Spleen (tissue), 11 donors: ENCODE measurements at regions not wholly inside any gene's neighbourhood (a gene's known extent, or its start where the extent isn't known, plus 50 kb on each side); places are given as distances from the start of the nearest gene placed in this dataset.

Experiments
- DNase-seq: peaks from one replicate; pipeline ENCODE4 v3.0.0-alpha.2; 2020
- H3K27ac ChIP-seq, 8 donors: fragments of 200-600 bp; sonication (generic) in 7 of 8; 1 replicate in 4 of 8; 2 replicates in 4 of 8; pipeline versions ENCODE4 v1.5.0 to v1.8.0; 2016 to 2021; ENCODE audit warnings: inconsistent platforms in 4 of 8, mild to moderate bottlenecking in 4 of 8, moderate library complexity in 1 of 8
- H3K27me3 ChIP-seq, 7 donors: fragments of 200-600 bp; sonication (generic) in 6 of 7; replicated peaks in 1 of 7; 1 replicate in 4 of 7; 2 replicates in 3 of 7; pipeline versions ENCODE4 v1.5.0 to v1.8.0; 2016 to 2021; ENCODE audit warnings: inconsistent platforms in 3 of 7, mild to moderate bottlenecking in 1 of 7
- H3K36me3 ChIP-seq, 6 donors: fragments of 200-600 bp; sonication (generic) in 5 of 6; 1 replicate in 4 of 6; 2 replicates in 2 of 6; pipeline versions ENCODE4 v1.5.0 to v1.8.0; 2016 to 2021; ENCODE audit warnings: inconsistent platforms in 2 of 6
- H3K4me1 ChIP-seq, 6 donors: fragments of 200-600 bp; sonication (generic) in 5 of 6; 1 replicate in 3 of 6; 2 replicates in 3 of 6; pipeline versions ENCODE4 v1.5.0 to v1.8.0; 2016 to 2021; ENCODE audit warnings: inconsistent platforms in 3 of 6
- H3K4me3 ChIP-seq, 8 donors: fragments of 200-600 bp; sonication (generic) in 7 of 8; 1 replicate in 4 of 8; 2 replicates in 4 of 8; pipeline versions ENCODE4 v1.5.0 to v1.8.0; 2016 to 2021; ENCODE audit warnings: inconsistent platforms in 4 of 8, mild to moderate bottlenecking in 4 of 8, moderate library complexity in 2 of 8
- H3K9me3 ChIP-seq, 8 donors: fragments of 200-600 bp; sonication (generic) in 7 of 8; 1 replicate in 4 of 8; 2 replicates in 4 of 8; pipeline versions ENCODE4 v1.5.0 to v1.8.0; 2016 to 2021; ENCODE audit warnings: inconsistent platforms in 4 of 8
- CTCF ChIP-seq, 11 experiments: fragments of 200-600 bp in 7 of 11; fragments of 450-650 bp in 4 of 11; sonication (generic) in 4 of 11; IDR thresholded peaks in 8 of 11; conservative IDR thresholded peaks in 3 of 11; 1 replicate in 7 of 11; 2 replicates in 4 of 11; pipeline versions ENCODE4 v1.4.0 to v1.8.0; 2016 to 2021; ENCODE audit warnings: antibody characterized with exemption in 11 of 11, inconsistent platforms in 4 of 11, mild to moderate bottlenecking in 1 of 11
- POLR2A ChIP-seq, 3 donors: fragments of 450-650 bp; IDR thresholded peaks; one replicate each; pipeline ENCODE4 v1.5.1; 2017; ENCODE audit warnings: antibody characterized with exemption in 3 of 3, mild to moderate bottlenecking in 1 of 3
- POLR2AphosphoS5 ChIP-seq, 3 donors: sonication (generic); formaldehyde crosslinking; IDR thresholded peaks; one replicate each; pipeline ENCODE4 v1.5.1; 2017; ENCODE audit warnings: antibody characterized with exemption in 3 of 3
- WGBS, 5 donors: extraction: QIAGEN DNeasy Blood & Tissue Kit in 3 of 5; methylation state at CpG; one replicate each; pipeline versions ENCODE4 v1.1.5 to v1.1.7; 2013 to 2018; 5-methylcytosine and 5-hydroxymethylcytosine counted together
- intact Hi-C: fragments of 100-400 bp; cut with DNase I; formaldehyde crosslinking; loops from one replicate; pipeline ENCODE4 v1.15.0; 2023; ENCODE audit warnings: low total_unique reads
- donor health status: healthy with polysubstance abuse.
- donor health status: DM: no; HTN: no; CAD: no; lungs with moderate emphysema.
- donor health status: DM: no; HTN: no; CAD: no.
- donor health status: Bipolar disorder and iron deficiency.
- donor health status: healthy.
- donor health status: DM: no; HTN: no; CAD: no.
- donor health status: DM: yes; HTN: yes; CAD: no.

- intact Hi-C loops = no loop called here
- peaks cover 0 to 7% (median 0%) of the 10 kb centered on the region in 6 donors for H3K4me1 ChIP-seq
- H3K36me3 ChIP-seq = no peaks in the 10 kb centered on the region
- no peak overlapping the region for H3K27ac ChIP-seq
- TF ChIP-seq CTCF (IDR thresholded peaks at IDR 0.05 in 8 of 11, conservative IDR thresholded peaks at IDR 0.05 in 3 of 11) (no peak), POLR2A (IDR thresholded peaks at IDR 0.05) (no peak)
- no peak overlapping the region for H3K4me3 ChIP-seq
- H3K9me3 ChIP-seq = no peaks in the 10 kb centered on the region
- whole genome bisulfite sequencing, 5 donors = 49 to 93% (median 81%) methylated on average over 2 of the region's 2 CpGs
- no peaks in the 10 kb centered on the region for H3K27me3 ChIP-seq
- no peak for DNase-seq
Measured at GRCh38 chr15:67957435-67958132, 96.5 kb upstream of the PIAS1 start.

- intact Hi-C loops = no loop called here
- peak overlapping the region in 6 of 8 donors; percentile 9 to 60 (median 26) for H3K4me3 ChIP-seq
- peaks cover 0 to 16% (median 13%) of the 10 kb centered on the region in 6 donors for H3K4me1 ChIP-seq
Measured at GRCh38 chr15:67967871-67968431, 86.2 kb upstream of the PIAS1 start.

GRCh38 chr15:67968564-67968963, 85.6 kb upstream of the PIAS1 start:
- H3K4me3 ChIP-seq = peak overlapping the region in 5 of 8 donors; percentile 9 to 60 (median 28)

More at GRCh38 chr15:67967871-67968431, 86.2 kb upstream of the PIAS1 start:
- Histone ChIP-seq H3K36me3 (no peaks in the 10 kb centered on the region), H3K27ac (no peak overlapping the region), H3K27me3 (peaks cover 0 to 18% (median 0%) of the 10 kb centered on the region in 7 donors), H3K9me3 (no peaks in the 10 kb centered on the region)
- DNase-seq = peak; percentile 87
- WGBS, 5 donors = 16 to 25% (median 18%) methylated on average over 26 to 30 of the region's 30 CpGs
- TF ChIP-seq POLR2A (IDR thresholded peaks at IDR 0.05) (no peak), POLR2AphosphoS5 (IDR thresholded peaks at IDR 0.05) (peak in 2 of 3 donors; percentile 52 to 57)

GRCh38 chr15:67968966-67969365, 85.1 kb upstream of the PIAS1 start:
- no peak for DNase-seq
- intact Hi-C loops = no loop called here
- H3K27ac ChIP-seq = no peak overlapping the region
- peaks cover 0 to 16% (median 13%) of the 10 kb centered on the region in 6 donors for H3K4me1 ChIP-seq
- no peaks in the 10 kb centered on the region for H3K9me3 ChIP-seq
- H3K36me3 ChIP-seq = no peaks in the 10 kb centered on the region
- peaks cover 0 to 18% (median 0%) of the 10 kb centered on the region in 7 donors for H3K27me3 ChIP-seq
- no peak overlapping the region for H3K4me3 ChIP-seq
- WGBS, 5 donors = 69 to 76% (median 75%) methylated on average over 3 of the region's 3 CpGs
- TF ChIP-seq POLR2AphosphoS5 (IDR thresholded peaks at IDR 0.05) (no peak), CTCF (IDR thresholded peaks at IDR 0.05 in 8 of 11, conservative IDR thresholded peaks at IDR 0.05 in 3 of 11) (no peak), POLR2A (IDR thresholded peaks at IDR 0.05) (no peak)

More at GRCh38 chr15:67968564-67968963, 85.6 kb upstream of the PIAS1 start:
- TF ChIP-seq POLR2AphosphoS5 (IDR thresholded peaks at IDR 0.05) = no peak
- no peak for TF ChIP-seq CTCF (IDR thresholded peaks at IDR 0.05 in 8 of 11, conservative IDR thresholded peaks at IDR 0.05 in 3 of 11)
- no peak for TF ChIP-seq POLR2A (IDR thresholded peaks at IDR 0.05)
- Histone ChIP-seq H3K36me3 (no peaks in the 10 kb centered on the region), H3K27me3 (peaks cover 0 to 18% (median 0%) of the 10 kb centered on the region in 7 donors), H3K9me3 (no peaks in the 10 kb centered on the region), H3K4me1 (peaks cover 0 to 16% (median 13%) of the 10 kb centered on the region in 6 donors), H3K27ac (no peak overlapping the region)
- 50 to 70% (median 66%) methylated on average over 6 of the region's 6 CpGs for WGBS, 5 donors
- DNase-seq = no peak
- intact Hi-C loops = no loop called here
